ENCODE measurements at regions not wholly inside any gene's neighbourhood (a gene's known extent, or its start where the extent isn't known, plus 50 kb on each side); places are given as distances from the start of the nearest gene placed in this dataset.
A peak's percentile ranks its signal among the peaks of the same experiment; 100 is the strongest.

DNA sequence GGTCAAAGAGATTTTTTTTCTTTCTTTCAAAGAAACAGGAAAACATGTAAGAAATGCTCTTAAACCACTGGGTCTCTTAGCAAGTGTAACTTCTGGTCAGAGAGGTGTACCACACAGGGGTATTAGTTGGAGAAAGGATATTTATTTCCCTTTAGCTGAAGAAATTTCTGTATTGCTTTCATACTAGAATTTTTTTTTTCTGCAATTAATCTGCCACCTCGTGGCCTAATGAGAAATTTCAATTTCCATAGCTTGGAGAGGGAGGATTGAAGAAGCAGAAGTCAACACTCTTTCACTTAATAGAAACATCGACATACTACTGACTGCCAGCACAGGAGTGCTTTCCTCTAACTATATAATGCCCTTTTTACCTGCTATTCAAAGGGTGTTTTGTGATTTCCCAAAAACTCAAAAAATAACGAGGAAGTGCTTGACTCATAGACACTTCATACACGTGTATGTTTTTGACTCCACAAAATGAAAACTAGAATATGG is 177.6 kb upstream of the NAMPT start:
- TF ChIP-seq CTCF (IDR thresholded peaks at IDR 0.05) (peak; percentile 30 to 72 (median 50)), EP300 (IDR thresholded peaks at IDR 0.05) (no peak)
